Tibial nerve (tissue), 4 donors: ENCODE measurements at regions not wholly inside any gene's neighbourhood (a gene's known extent, or its start where the extent isn't known, plus 50 kb on each side); places are given as distances from the start of the nearest gene placed in this dataset.
A peak's percentile ranks its signal among the peaks of the same experiment; 100 is the strongest.

Experiments
- DNase-seq, 2 donors: peaks; one replicate each; pipeline ENCODE4 v3.0.0-alpha.2; 2019; ENCODE audit warnings: low spot score in 2 of 2
- H3K27ac ChIP-seq, 4 donors: fragments of 200-600 bp; sonication (generic) in 3 of 4; one replicate each; pipeline ENCODE4 v1.5.1; 2017 to 2019; ENCODE audit warnings: mild to moderate bottlenecking in 1 of 4
- H3K27me3 ChIP-seq, 2 donors: fragments of 200-600 bp; sonication (generic) in 1 of 2; one replicate each; pipeline versions ENCODE4 v1.5.1 to v1.6.0; 2017 to 2019
- H3K36me3 ChIP-seq, 3 donors: fragments of 200-600 bp; sonication (generic); one replicate each; pipeline ENCODE4 v1.5.1; 2018 to 2019
- H3K4me1 ChIP-seq, 4 donors: fragments of 200-600 bp; sonication (generic) in 3 of 4; one replicate each; pipeline ENCODE4 v1.5.1; 2017 to 2019
- H3K4me3 ChIP-seq, 4 donors: fragments of 200-600 bp; sonication (generic) in 3 of 4; one replicate each; pipeline ENCODE4 v1.5.1; 2017 to 2019; ENCODE audit warnings: mild to moderate bottlenecking in 1 of 4, moderate library complexity in 1 of 4
- H3K9me3 ChIP-seq, 4 donors: fragments of 200-600 bp; sonication (generic) in 3 of 4; one replicate each; pipeline ENCODE4 v1.5.1; 2017 to 2019
- EP300 ChIP-seq, 2 donors: sonication (generic); formaldehyde crosslinking; IDR thresholded peaks; one replicate each; pipeline ENCODE4 v1.6.1; 2017; ENCODE audit warnings: antibody characterized with exemption in 2 of 2, mild to moderate bottlenecking in 1 of 2
- POLR2A ChIP-seq, 2 donors: fragments of 450-650 bp; IDR thresholded peaks; one replicate each; pipeline ENCODE4 v1.6.1; 2017; ENCODE audit warnings: antibody characterized with exemption in 2 of 2, mild to moderate bottlenecking in 2 of 2, moderate library complexity in 2 of 2
- WGBS, 2 donors: methylation state at CpG; one replicate each; pipeline ENCODE4 v1.1.5; 2018; 5-methylcytosine and 5-hydroxymethylcytosine counted together
- TF ChIP-seq, protein P1 (sequence below), 5 experiments: fragments of 200-600 bp in 3 of 5; fragments of 450-650 bp in 2 of 5; sonication (generic) in 3 of 5; IDR thresholded peaks; one replicate each; pipeline ENCODE4 v1.5.1; 2016 to 2019; ENCODE audit warnings: antibody characterized with exemption in 5 of 5, mild to moderate bottlenecking in 3 of 5, moderate library complexity in 2 of 5

DNA sequence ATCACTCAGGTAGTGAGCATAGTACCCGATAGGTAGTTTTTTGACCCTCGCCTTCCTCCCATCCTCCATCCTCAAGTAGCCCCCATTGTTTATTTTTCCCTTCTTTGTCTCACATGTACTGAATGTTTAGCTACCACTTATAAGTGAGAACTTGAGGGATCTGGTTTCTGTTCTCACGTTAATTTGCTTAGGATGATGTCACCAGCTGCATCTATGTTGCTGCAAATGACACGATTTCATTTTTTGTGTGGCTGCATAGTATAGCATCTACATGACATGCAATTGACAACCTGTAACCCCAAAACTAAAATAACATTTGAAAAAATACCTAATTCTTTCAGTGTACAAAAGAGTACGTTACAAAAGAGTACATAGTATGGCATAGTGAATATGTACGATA, 254.0 kb upstream of the NOVA1 start:
- WGBS, 2 donors, result 92% methylated on average over 6 of the region's 6 CpGs
- no peaks in the 10 kb centered on the region for H3K36me3 ChIP-seq

DNA sequence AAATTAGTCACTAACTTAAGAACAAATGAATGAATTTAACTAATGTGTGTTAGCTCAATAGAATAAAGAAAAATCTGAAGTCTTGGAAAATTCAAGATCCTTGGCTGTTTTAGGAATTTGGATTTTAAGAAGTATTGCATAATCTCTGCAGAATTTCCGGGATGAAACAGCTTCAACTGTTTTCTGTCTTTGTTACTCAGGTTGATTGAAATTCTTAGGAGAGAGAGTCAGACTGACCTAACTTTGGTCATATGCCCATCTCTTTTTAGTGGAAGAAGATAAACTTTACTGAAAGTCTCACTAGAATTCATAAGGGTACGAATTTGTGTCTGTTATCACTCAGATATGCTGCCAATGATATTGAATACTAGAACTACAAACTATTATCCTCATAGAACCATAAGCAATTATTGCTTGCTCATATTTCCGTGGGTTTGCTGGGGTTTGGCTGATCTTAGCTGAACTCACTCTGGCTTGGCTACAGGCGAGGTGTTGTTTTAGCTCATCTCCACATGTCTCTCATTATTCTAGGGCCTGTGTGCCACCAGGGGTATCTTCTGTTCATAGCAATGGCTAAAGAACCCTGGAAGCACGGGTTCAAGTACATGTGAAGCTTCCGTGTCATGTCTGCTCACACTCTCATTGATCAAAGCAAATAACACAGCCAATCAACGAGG, 257.4 kb upstream of the NOVA1 start:
- H3K9me3 ChIP-seq, result no peaks in the 10 kb centered on the region
- H3K27me3 ChIP-seq, result no peaks in the 10 kb centered on the region
- 71 to 73% methylated on average over 7 of the region's 7 CpGs for WGBS, 2 donors
- peak overlapping the region in 3 of 4 donors; percentile 34 to 77 (median 72) for H3K27ac ChIP-seq
- DNase-seq, result no peak
- TF ChIP-seq POLR2A (IDR thresholded peaks at IDR 0.05), result no peak
- TF ChIP-seq EP300 (IDR thresholded peaks at IDR 0.05), result peak in 1 of 2 donors; percentile 43
- H3K4me1 ChIP-seq, result no peaks in the 10 kb centered on the region
- H3K4me3 ChIP-seq, result no peak overlapping the region
- no peaks in the 10 kb centered on the region for H3K36me3 ChIP-seq

More for the DNA sequence above, 254.0 kb upstream of the NOVA1 start:
- no peak overlapping the region for H3K4me3 ChIP-seq
- DNase-seq, result no peak
- H3K9me3 ChIP-seq, result no peaks in the 10 kb centered on the region
- TF ChIP-seq, protein P1, sequence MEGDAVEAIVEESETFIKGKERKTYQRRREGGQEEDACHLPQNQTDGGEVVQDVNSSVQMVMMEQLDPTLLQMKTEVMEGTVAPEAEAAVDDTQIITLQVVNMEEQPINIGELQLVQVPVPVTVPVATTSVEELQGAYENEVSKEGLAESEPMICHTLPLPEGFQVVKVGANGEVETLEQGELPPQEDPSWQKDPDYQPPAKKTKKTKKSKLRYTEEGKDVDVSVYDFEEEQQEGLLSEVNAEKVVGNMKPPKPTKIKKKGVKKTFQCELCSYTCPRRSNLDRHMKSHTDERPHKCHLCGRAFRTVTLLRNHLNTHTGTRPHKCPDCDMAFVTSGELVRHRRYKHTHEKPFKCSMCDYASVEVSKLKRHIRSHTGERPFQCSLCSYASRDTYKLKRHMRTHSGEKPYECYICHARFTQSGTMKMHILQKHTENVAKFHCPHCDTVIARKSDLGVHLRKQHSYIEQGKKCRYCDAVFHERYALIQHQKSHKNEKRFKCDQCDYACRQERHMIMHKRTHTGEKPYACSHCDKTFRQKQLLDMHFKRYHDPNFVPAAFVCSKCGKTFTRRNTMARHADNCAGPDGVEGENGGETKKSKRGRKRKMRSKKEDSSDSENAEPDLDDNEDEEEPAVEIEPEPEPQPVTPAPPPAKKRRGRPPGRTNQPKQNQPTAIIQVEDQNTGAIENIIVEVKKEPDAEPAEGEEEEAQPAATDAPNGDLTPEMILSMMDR (IDR thresholded peaks at IDR 0.05), result no peak
- TF ChIP-seq EP300 (IDR thresholded peaks at IDR 0.05) (no peak), POLR2A (IDR thresholded peaks at IDR 0.05) (no peak)
- no peak overlapping the region for H3K27ac ChIP-seq
- no peaks in the 10 kb centered on the region for H3K27me3 ChIP-seq
- H3K4me1 ChIP-seq, result no peaks in the 10 kb centered on the region

DNA sequence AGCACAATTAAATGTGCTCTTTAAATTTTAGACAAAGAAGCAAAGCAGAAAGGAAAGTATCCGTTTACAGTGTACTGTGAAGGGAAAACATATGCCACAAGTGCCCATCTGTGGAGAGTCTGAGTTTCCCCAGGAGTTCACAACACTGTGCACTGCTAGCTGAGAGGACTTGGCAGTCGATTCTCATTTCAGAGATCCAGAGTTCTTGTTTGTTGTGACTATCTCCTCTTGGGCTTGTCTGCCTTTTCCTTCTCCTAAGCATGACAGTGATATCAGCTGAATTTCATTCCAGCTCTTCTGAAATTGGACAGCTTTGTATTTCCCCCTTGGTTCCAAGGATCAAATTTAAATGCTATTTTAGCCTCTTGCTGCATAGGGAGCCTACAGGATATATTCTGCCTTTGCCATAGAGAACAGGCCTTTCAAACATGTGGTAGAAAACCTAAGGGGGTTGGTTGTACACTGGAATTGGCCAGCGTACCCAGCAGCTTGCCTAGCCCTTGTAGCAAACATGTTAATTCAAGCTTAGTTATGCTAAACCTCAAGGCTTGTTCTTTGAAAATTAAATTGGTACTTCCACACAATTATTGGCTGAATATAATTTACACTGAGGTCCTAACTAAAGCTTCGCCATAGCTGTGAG, 259.2 kb upstream of the NOVA1 start:
- H3K4me3 ChIP-seq, result no peak overlapping the region
- WGBS, 2 donors, result 55 to 65% methylated on average over 4 of the region's 4 CpGs
- no peaks in the 10 kb centered on the region for H3K4me1 ChIP-seq
- TF ChIP-seq, protein P1 (IDR thresholded peaks at IDR 0.05), result no peak
- TF ChIP-seq EP300 (IDR thresholded peaks at IDR 0.05) (no peak), POLR2A (IDR thresholded peaks at IDR 0.05) (no peak)
- DNase-seq, result no peak
- no peaks in the 10 kb centered on the region for H3K9me3 ChIP-seq
- no peaks in the 10 kb centered on the region for H3K27me3 ChIP-seq
- H3K36me3 ChIP-seq, result no peaks in the 10 kb centered on the region
- H3K27ac ChIP-seq, result peak overlapping the region in 2 of 4 donors; percentile 33 to 77

DNA sequence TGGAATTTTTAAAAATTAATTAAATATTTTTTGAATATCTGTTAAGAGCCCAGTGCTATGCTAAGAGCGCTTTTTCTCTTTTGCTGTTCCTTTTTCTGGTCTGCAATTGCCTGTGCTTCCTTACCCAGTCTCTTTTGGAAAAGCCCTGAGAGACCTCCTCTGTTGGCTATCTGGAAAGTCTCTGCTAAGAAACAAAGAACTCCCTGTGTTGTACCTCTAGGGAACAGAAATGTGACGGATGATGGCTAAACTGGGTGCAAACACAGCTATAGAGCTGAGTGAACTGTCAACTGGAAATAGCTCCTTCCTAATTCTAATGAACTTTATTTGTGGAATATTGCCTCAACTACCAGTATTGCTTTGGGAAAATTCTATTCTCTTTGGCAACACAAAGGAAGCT, 261.6 kb upstream of the NOVA1 start:
- WGBS, 2 donors, result 43 to 47% methylated on average over 2 of the region's 2 CpGs
- no peak overlapping the region for H3K27ac ChIP-seq
- no peaks in the 10 kb centered on the region for H3K9me3 ChIP-seq
- DNase-seq, result no peak
- H3K36me3 ChIP-seq, result no peaks in the 10 kb centered on the region
- H3K27me3 ChIP-seq, result no peaks in the 10 kb centered on the region
- TF ChIP-seq EP300 (IDR thresholded peaks at IDR 0.05) (no peak), POLR2A (IDR thresholded peaks at IDR 0.05) (no peak)
- TF ChIP-seq, protein P1 (IDR thresholded peaks at IDR 0.05), result no peak
- H3K4me1 ChIP-seq, result no peaks in the 10 kb centered on the region
- H3K4me3 ChIP-seq, result no peak overlapping the region

DNA sequence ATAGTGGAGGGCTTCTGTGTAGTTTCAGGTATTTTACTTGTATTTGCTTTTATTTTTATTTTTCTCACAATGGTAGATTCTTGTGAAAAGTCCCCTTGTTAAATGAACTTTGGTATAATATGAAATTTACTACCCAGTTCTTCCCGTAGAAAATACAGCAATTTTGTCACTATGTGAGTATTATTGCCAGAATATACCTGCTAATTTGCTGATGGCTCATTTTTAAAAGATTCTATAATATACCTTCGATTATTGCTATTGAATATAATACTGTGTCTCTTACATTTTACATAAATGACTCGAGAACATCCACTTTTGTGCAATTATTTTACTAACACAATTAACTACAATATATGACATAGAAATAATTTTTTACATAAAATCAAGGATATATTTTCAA, 262.3 kb upstream of the NOVA1 start:
- Histone ChIP-seq H3K27me3 (no peaks in the 10 kb centered on the region), H3K27ac (no peak overlapping the region), H3K4me3 (no peak overlapping the region), H3K4me1 (no peaks in the 10 kb centered on the region), H3K36me3 (no peaks in the 10 kb centered on the region), H3K9me3 (no peaks in the 10 kb centered on the region)
- no peak for DNase-seq
- 85% methylated on average over 3 of the region's 3 CpGs for WGBS, 2 donors
- TF ChIP-seq POLR2A (IDR thresholded peaks at IDR 0.05) (no peak), EP300 (IDR thresholded peaks at IDR 0.05) (no peak)
- TF ChIP-seq, protein P1 (IDR thresholded peaks at IDR 0.05), result no peak
